GM19468 (cell line): ENCODE measurements at regions not wholly inside any gene's neighbourhood (a gene's known extent, or its start where the extent isn't known, plus 50 kb on each side); places are given as distances from the start of the nearest gene placed in this dataset.

ENCODE experiments used
- ATAC-seq: cut with Tn5 transposase; IDR thresholded peaks from one replicate; pipeline ENCODE4 v1.9.1; 2021; ENCODE audit warnings: mild to moderate bottlenecking, moderate library complexity, moderate number of reproducible peaks; ENCODE audit not compliant: unreplicated experiment; ENCODE audit errors: extremely low read depth

- ATAC-seq: no peak
Measured at GRCh38 chr9:84567805-84568204, 101.7 kb upstream of the NTRK2 start.

DNA sequence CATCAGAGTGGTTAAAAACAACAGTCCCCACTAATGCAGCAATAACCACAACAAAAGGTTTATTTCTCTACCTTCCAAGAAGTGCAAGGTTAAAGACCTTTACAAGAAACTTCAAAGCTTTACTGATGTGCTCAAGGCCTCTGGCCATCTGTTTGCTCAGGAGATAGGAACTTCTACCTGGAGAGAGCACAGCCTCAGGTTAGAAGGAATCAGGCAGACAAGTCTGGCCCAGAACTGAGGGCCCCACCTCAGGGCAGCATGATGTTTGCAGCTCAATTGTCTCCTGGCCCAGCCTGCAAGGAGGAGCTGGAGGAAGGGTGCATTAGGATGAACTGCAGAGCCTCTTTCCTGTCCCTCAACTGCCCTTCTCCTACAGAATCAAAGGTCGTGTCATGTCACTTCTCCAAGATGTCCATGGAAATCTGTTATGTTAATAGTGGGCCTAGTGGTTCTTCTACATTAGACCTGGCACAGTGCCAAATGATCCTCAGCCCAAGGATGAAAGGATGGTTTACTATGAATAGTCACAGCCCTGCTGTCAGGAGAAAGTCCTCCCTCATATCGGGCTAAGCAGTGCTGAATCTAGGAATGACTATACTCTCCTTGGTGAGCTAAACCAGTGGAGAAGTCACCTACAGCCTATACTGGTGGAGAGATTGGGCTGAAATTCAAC is 98.9 kb upstream of the NTRK2 start:
- ATAC-seq: no peak

DNA sequence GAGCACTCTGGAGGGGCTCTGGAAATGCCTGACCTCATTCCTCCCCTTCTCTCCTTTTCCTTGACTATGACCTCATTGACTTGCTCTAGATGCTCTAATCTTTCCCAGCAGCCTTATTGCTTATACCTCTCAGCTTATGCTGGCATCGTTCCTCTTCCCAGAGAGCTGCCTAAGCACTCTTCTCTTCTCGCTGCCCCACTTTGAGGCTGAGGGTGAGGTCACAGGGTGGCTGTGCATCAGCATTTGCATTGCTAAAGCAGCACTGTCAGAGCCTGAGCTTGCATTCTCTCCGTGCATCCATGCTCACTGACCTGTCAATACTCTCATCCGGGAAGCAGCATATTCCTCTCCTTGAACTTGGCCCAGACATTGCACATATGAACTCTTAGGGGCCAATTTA is 96.4 kb upstream of the NTRK2 start:
- ATAC-seq: no peak

DNA sequence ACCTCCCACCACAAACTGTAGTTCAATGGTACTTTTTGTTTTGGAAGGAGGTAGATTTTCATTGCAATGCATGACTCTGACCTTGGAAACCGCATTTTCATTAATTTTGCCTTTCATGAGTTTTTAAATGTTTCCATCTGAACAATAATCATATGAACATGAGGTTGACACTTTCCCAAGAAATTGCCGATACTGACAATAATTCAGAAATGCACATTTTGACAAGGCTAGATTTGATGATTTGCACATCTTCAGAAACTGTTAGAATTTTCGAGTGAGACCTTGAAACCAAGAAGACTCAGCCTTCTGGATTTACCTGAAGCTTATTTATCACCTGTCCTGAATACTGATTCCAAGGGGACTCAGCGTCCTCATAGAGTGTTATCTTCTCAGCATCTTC is 93.8 kb upstream of the NTRK2 start:
- no peak for ATAC-seq

GRCh38 chr9:84583866-84584265 is 85.7 kb upstream of the NTRK2 start:
- no peak for ATAC-seq

DNA sequence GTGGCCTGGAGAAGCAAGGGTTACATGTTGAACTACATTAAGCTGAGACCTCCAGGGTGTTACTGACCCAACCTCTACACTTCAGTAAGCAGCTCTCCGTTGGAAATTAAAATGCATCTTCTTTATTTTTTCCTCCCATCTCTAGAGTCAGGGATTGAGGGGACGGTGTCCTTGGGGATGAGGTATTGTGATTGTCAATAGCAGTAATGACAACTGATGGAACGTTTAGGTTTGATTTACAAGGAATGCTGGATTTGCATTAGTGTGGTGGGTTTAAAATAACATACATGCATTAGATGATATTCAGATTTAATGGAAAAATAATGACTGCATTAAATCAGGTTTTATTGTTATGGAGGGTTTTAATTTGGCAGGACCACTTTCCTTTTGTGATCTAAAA is 82.9 kb upstream of the NTRK2 start:
- no peak for ATAC-seq

GRCh38 chr9:84587153-84587552 is 82.4 kb upstream of the NTRK2 start:
- ATAC-seq: no peak

- ATAC-seq: no peak
Measured at GRCh38 chr9:84589542-84589941, 80.0 kb upstream of the NTRK2 start.

DNA sequence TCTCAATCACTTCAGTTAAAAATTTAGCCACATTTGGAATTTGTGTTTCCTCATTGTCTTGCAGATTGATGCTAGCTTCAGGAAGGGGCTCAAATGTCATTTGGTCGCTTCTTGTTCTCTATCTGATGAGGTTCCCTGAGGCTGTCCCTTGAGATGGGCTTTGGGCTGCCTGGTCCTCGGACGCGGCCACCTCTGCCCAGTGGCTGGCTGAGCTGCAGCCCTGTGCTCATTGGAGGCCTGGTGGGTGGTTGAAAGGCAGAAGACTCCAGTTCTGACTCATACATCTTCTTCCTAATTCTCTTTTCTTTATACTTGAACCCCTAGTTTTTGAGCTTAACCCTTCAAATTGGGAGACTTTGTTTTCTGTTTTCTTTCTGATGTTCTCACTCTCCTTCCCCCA is 78.8 kb upstream of the NTRK2 start:
- no peak for ATAC-seq

GRCh38 chr9:84592918-84593317 is 76.6 kb upstream of the NTRK2 start:
- ATAC-seq: no peak

- no peak for ATAC-seq
Measured at GRCh38 chr9:84593352-84593751, 76.2 kb upstream of the NTRK2 start.

GRCh38 chr9:84597131-84597530 is 72.4 kb upstream of the NTRK2 start:
- ATAC-seq: peak; percentile 85

GRCh38 chr9:84598921-84599636 is 70.5 kb upstream of the NTRK2 start:
- ATAC-seq: no peak

GRCh38 chr9:84600739-84601138 is 68.8 kb upstream of the NTRK2 start:
- ATAC-seq: no peak

DNA sequence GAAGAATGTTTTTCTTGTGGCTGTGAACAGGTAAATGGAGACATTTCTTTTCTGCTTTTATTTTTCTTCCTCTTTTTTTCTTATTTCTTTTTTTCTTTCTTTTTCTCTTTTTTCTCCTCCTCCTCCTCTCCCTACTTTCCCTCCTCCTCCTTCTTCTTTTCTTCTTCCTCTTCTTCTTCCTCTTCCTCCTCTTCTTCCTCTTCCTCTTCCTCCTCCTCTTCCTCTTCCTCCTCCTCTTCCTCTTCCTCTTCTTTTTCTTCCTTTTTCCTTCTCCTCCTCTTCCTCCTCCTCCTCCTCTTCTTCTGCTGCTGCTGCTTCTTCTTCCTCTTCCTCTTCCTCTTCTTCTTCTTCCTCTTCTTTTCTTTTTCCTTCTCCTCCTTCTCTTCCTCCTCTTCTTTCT is 65.3 kb upstream of the NTRK2 start:
- no peak for ATAC-seq

DNA sequence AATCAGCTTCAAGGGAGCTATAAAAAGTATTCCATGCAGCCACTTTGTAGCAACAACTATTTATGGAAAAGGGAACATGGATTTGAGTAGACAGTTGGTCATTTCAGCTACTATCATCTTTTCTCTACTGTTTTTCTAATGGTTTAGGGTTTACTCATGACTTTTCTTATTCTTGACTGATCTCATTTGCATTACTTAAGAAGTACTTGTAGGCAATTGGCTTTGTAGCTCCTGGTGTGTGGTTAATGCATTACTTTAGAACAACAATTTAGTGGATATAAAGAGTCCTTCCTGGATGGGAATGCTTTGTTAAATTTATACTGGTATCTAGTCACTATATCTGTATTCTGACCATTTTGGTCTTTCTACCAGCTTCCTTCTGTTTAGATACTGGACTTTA is 59.8 kb upstream of the NTRK2 start:
- no peak for ATAC-seq

- no peak for ATAC-seq
Measured at GRCh38 chr9:84613431-84613830, 56.1 kb upstream of the NTRK2 start.

- ATAC-seq: no peak
Measured at GRCh38 chr9:84615544-84615943, 54.0 kb upstream of the NTRK2 start.

GRCh38 chr9:84617411-84618029 is 52.0 kb upstream of the NTRK2 start:
- ATAC-seq: no peak
